A673 (cell line): ENCODE measurements at regions not wholly inside any gene's neighbourhood (a gene's known extent, or its start where the extent isn't known, plus 50 kb on each side); places are given as distances from the start of the nearest gene placed in this dataset.

Source experiments
- EZH2 ChIP-seq: fragments of 200-600 bp; sonication (generic); IDR thresholded peaks from 2 replicates; pipeline ENCODE4 v1.6.1; 2017; ENCODE audit warnings: borderline replicate concordance, low read depth, mild to moderate bottlenecking, mixed read lengths, antibody characterized with exemption, low read length; ENCODE audit not compliant: poor library complexity, severe bottlenecking
- TF ChIP-seq, protein P1 (sequence below): fragments of 300-800, 200-600 bp; sonication (generic); conservative IDR thresholded peaks from 2 replicates; pipeline ENCODE4 v1.5.1; 2017; ENCODE audit warnings: low read depth, mild to moderate bottlenecking, antibody characterized with exemption, low read length, moderate library complexity, mixed read lengths

DNA sequence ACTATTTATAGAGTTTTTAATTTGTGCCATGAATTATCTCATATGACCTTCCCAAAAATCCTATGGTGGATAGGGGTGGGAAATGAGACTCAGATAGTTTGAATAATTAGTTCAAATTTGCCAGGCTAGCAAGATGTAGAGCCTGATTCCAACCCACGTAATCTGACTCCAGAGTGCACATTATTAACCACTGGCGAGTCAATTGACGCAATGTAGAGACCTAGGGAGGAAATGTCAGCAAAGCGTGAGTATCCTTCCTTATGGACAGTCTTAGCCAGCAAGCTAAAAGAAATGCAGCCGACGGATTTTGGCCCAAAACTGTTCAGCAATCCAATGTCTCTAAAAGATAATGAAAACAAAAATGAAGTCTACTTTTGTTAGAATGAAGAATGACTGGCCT lies 193.3 kb upstream of the KRR1 start:
- TF ChIP-seq, protein P1, sequence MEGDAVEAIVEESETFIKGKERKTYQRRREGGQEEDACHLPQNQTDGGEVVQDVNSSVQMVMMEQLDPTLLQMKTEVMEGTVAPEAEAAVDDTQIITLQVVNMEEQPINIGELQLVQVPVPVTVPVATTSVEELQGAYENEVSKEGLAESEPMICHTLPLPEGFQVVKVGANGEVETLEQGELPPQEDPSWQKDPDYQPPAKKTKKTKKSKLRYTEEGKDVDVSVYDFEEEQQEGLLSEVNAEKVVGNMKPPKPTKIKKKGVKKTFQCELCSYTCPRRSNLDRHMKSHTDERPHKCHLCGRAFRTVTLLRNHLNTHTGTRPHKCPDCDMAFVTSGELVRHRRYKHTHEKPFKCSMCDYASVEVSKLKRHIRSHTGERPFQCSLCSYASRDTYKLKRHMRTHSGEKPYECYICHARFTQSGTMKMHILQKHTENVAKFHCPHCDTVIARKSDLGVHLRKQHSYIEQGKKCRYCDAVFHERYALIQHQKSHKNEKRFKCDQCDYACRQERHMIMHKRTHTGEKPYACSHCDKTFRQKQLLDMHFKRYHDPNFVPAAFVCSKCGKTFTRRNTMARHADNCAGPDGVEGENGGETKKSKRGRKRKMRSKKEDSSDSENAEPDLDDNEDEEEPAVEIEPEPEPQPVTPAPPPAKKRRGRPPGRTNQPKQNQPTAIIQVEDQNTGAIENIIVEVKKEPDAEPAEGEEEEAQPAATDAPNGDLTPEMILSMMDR, result no peak
- TF ChIP-seq EZH2, result no peak
